ENCODE measurements at regions not wholly inside any gene's neighbourhood (a gene's known extent, or its start where the extent isn't known, plus 50 kb on each side); places are given as distances from the start of the nearest gene placed in this dataset.

DNA sequence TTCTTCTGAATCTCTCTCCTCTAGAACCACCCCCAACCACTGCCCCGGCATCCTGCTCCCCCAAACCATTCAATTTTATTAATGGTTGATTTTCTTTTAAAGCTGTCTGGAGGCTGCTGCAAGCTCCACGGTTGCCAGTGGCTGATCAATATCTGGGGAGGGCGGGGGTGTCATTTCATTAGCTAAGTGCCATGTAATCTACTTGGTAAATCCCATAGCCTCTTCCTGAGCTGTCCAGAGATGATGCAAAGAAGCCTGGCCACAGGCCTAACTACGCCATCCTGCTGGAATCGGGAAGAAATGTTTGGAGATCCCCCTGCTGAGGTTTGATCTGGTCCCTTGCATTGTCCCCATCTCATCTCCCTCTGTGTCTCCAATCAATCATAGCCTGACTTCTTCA lies 440.1 kb downstream of the MIAT start (continued):
- TF ChIP-seq RNF2 (IDR thresholded peaks at IDR 0.05; ENCODE audit: borderline replicate concordance, low read depth, low read length, missing control alignments, poor library complexity, severe bottlenecking) (no peak), SP1 (IDR thresholded peaks at IDR 0.05; ENCODE audit: low read depth, low read length) (no peak), BCL11A (IDR thresholded peaks at IDR 0.05; ENCODE audit: low read depth in 2 of 2, low read length in 2 of 2) (no peak), YY1 (IDR thresholded peaks at IDR 0.05; ENCODE audit: low read depth, low read length) (no peak), POU5F1 (IDR thresholded peaks at IDR 0.05; ENCODE audit: low read depth, low read length) (no peak), ASH2L (IDR thresholded peaks at IDR 0.05; ENCODE audit: low read length) (no peak)

Data from H1 (cell line).